HEK293 (cell line): ENCODE measurements at regions not wholly inside any gene's neighbourhood (a gene's known extent, or its start where the extent isn't known, plus 50 kb on each side); places are given as distances from the start of the nearest gene placed in this dataset.

Experiments used
- CTCF ChIA-PET: fragments of 350-600 bp; formaldehyde crosslinking; extraction: SDS; loops from one replicate; lab custom pipeline; 2021; ENCODE audit warnings: antibody characterized with exemption; lab: Yijun Ruan, JAX
- POLR2A ChIA-PET: fragments of 300-600 bp; formaldehyde crosslinking; extraction: SDS; loops from one replicate; lab custom pipeline; 2020; ENCODE audit warnings: antibody characterized with exemption, inconsistent platforms; lab: Yijun Ruan, JAX
- H3K27ac ChIP-seq: fragments of 200-500 bp; sonication (Bioruptor generic); 2 replicates; pipeline ENCODE4 v1.5.1; 2014; ENCODE audit warnings: low read depth, low read length, control low read depth, inconsistent platforms; ENCODE audit errors: extremely low read depth
- H3K36me3 ChIP-seq, 2 experiments: fragments of 200-500 bp in 1 of 2; sonication (Bioruptor generic) in 1 of 2; 1 replicate in 1 of 2; 2 replicates in 1 of 2; pipeline ENCODE4 v1.5.1; 2014 to 2017; ENCODE audit warnings: inconsistent platforms in 2 of 2, low read length in 2 of 2; ENCODE audit not compliant: control insufficient read depth in 2 of 2, insufficient read depth in 1 of 2
- H3K4me1 ChIP-seq: fragments of 200-500 bp; sonication (Bioruptor generic); 2 replicates; pipeline ENCODE4 v1.5.1; 2014; ENCODE audit warnings: mild to moderate bottlenecking, low read length, inconsistent platforms; ENCODE audit not compliant: control insufficient read depth, insufficient read depth
- H3K4me3 ChIP-seq: 2 replicates; pipeline ENCODE4 v1.5.1; 2011; ENCODE audit warnings: low read depth, mild to moderate bottlenecking, control low read depth, low read length, moderate library complexity
- H3K9me3 ChIP-seq: fragments of 200-500 bp; sonication (Bioruptor generic); 2 replicates; pipeline ENCODE4 v1.5.1; 2014; ENCODE audit warnings: low read depth, low read length, inconsistent platforms; ENCODE audit not compliant: control insufficient read depth, insufficient read depth
- BCL11A ChIP-seq: fragments of 450-650 bp; formaldehyde crosslinking; IDR thresholded peaks from 2 replicates; pipeline ENCODE4 v1.5.1; 2016; ENCODE audit warnings: low read depth, missing biosample characterization, missing genetic modification characterization
- FEZF1 ChIP-seq: fragments of 450-650 bp; formaldehyde crosslinking; IDR thresholded peaks from 2 replicates; pipeline ENCODE4 v1.5.1; 2016; ENCODE audit warnings: missing biosample characterization, missing genetic modification characterization
- GLIS2 ChIP-seq: fragments of 450-650 bp; formaldehyde crosslinking; IDR thresholded peaks from 2 replicates; pipeline ENCODE4 v1.5.1; 2016; ENCODE audit warnings: missing biosample characterization, missing genetic modification characterization
- KLF8 ChIP-seq: fragments of 450-650 bp; formaldehyde crosslinking; IDR thresholded peaks from 2 replicates; pipeline ENCODE4 v1.5.1; 2016; ENCODE audit warnings: missing biosample characterization, missing genetic modification characterization
- OSR2 ChIP-seq: fragments of 450-650 bp; formaldehyde crosslinking; IDR thresholded peaks from 2 replicates; pipeline ENCODE4 v1.5.1; 2016; ENCODE audit warnings: missing biosample characterization, missing genetic modification characterization
- RBAK ChIP-seq: fragments of 450-650 bp; formaldehyde crosslinking; IDR thresholded peaks from 2 replicates; pipeline ENCODE4 v1.5.1; 2016; ENCODE audit warnings: missing biosample characterization, missing genetic modification characterization
- ZBTB17 ChIP-seq: fragments of 450-650 bp; formaldehyde crosslinking; IDR thresholded peaks from 2 replicates; pipeline ENCODE4 v1.5.1; 2016; ENCODE audit warnings: missing biosample characterization, missing genetic modification characterization
- ZBTB48 ChIP-seq: fragments of 450-650 bp; formaldehyde crosslinking; IDR thresholded peaks from 2 replicates; pipeline ENCODE4 v1.5.1; 2016; ENCODE audit warnings: missing biosample characterization, missing genetic modification characterization
- ZBTB8A ChIP-seq: fragments of 450-650 bp; formaldehyde crosslinking; IDR thresholded peaks from 2 replicates; pipeline ENCODE4 v1.5.1; 2016; ENCODE audit warnings: missing biosample characterization, missing genetic modification characterization
- ZNF16 ChIP-seq: fragments of 450-650 bp; formaldehyde crosslinking; IDR thresholded peaks from 2 replicates; pipeline ENCODE4 v1.5.1; 2016; ENCODE audit warnings: low read depth, missing biosample characterization, missing genetic modification characterization
- ZNF174 ChIP-seq: fragments of 450-650 bp; formaldehyde crosslinking; IDR thresholded peaks from 2 replicates; pipeline ENCODE4 v1.5.0; 2017; ENCODE audit warnings: missing biosample characterization, mild to moderate bottlenecking, missing genetic modification characterization
- ZNF214 ChIP-seq: fragments of 450-650 bp; formaldehyde crosslinking; IDR thresholded peaks from 2 replicates; pipeline ENCODE4 v1.5.1; 2017; ENCODE audit warnings: missing biosample characterization, mild to moderate bottlenecking, missing genetic modification characterization, borderline replicate concordance
- ZNF223 ChIP-seq: fragments of 450-650 bp; formaldehyde crosslinking; IDR thresholded peaks from 2 replicates; pipeline ENCODE4 v1.5.1; 2016; ENCODE audit warnings: missing biosample characterization, missing genetic modification characterization
- ZNF239 ChIP-seq: fragments of 450-650 bp; formaldehyde crosslinking; IDR thresholded peaks from 2 replicates; pipeline ENCODE4 v1.5.1; 2016; ENCODE audit warnings: missing biosample characterization, missing genetic modification characterization
- ZNF354C ChIP-seq: fragments of 450-650 bp; formaldehyde crosslinking; IDR thresholded peaks from 2 replicates; pipeline ENCODE4 v1.5.1; 2016; ENCODE audit warnings: missing biosample characterization, missing genetic modification characterization, low read depth, borderline replicate concordance
- ZNF548 ChIP-seq: fragments of 450-650 bp; formaldehyde crosslinking; IDR thresholded peaks from 2 replicates; pipeline ENCODE4 v1.5.1; 2016; ENCODE audit warnings: missing biosample characterization, missing genetic modification characterization
- ZNF555 ChIP-seq: fragments of 450-650 bp; formaldehyde crosslinking; conservative IDR thresholded peaks from 2 replicates; pipeline ENCODE4 v1.5.1; 2017; ENCODE audit warnings: missing biosample characterization, mild to moderate bottlenecking, missing genetic modification characterization, inconsistent platforms
- ZNF596 ChIP-seq: fragments of 450-650 bp; IDR thresholded peaks from 2 replicates; pipeline ENCODE4 v1.5.0; 2018; ENCODE audit warnings: missing biosample characterization, mild to moderate bottlenecking, missing genetic modification characterization, moderate library complexity
- ZNF660 ChIP-seq: fragments of 450-650 bp; IDR thresholded peaks from 2 replicates; pipeline ENCODE4 v1.5.1; 2018; ENCODE audit warnings: missing biosample characterization, mild to moderate bottlenecking, missing genetic modification characterization
- ZNF843 ChIP-seq: fragments of 450-650 bp; formaldehyde crosslinking; IDR thresholded peaks from 2 replicates; pipeline ENCODE4 v1.5.1; 2016; ENCODE audit warnings: missing biosample characterization, missing genetic modification characterization
- TF ChIP-seq, protein P1 (sequence below): fragments of 450-650 bp; IDR thresholded peaks from 2 replicates; pipeline ENCODE4 v1.5.1; 2018; ENCODE audit warnings: missing biosample characterization, mild to moderate bottlenecking, missing genetic modification characterization
- TF ChIP-seq, protein P2 (sequence below): fragments of 450-650 bp; formaldehyde crosslinking; IDR thresholded peaks from 2 replicates; pipeline ENCODE4 v1.5.1; 2016; ENCODE audit warnings: missing biosample characterization, missing genetic modification characterization
- TF ChIP-seq, protein P3 (sequence below): fragments of 450-650 bp; formaldehyde crosslinking; IDR thresholded peaks from 2 replicates; pipeline ENCODE4 v1.5.1; 2016; ENCODE audit warnings: missing biosample characterization, missing genetic modification characterization, borderline replicate concordance
- TF ChIP-seq, protein P4 (sequence below): fragments of 450-650 bp; formaldehyde crosslinking; IDR thresholded peaks from 2 replicates; pipeline ENCODE4 v1.5.1; 2016; ENCODE audit warnings: missing biosample characterization, missing genetic modification characterization, borderline replicate concordance

DNA sequence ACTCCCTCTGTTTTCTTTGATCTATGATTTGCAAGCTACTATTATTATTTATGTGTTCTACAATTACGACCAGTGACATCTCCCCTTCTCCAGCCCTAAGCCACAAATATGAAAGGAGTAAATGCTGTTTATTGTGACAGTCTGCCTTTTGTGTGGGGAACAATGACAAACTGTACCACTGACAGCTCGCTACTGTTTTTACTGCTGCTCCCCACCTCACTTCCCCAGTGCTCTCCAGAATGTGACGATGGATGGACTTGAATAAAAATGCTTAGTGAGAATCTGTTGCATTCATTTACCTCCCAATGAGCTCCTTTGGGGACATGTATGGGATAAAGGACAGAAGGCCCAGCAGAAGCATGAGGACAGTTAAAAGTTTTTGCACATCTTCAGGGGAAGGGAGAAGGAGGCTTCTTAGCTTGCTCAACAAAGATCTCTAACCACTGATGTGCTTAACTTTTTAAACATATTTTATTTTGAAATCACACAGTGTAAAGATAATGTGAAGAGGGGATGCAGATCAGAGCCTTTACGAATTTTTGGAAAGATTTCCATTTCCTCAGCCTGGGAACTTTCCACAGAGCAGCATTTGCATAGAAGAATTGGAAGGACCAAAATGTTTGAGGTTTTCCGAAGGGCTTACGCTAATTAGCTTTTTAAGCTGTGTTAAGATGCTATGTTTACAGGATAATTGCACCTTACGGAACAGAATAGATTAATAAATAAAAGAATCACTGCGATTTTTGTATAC, 485.1 kb upstream of the TENM3 start:
- TF ChIP-seq FEZF1 (tag by site-specific recombination) (peak; percentile 15; the same call in 1 of the 2 replicates), ZNF214 (tag by site-specific recombination) (no peak), OSR2 (tag by site-specific recombination) (0 out of 2 replicates have a peak, but pooled peaks have one; percentile 38)
- no peaks in the 10 kb centered on the region for H3K36me3 ChIP-seq
- CTCF ChIA-PET, result no interaction called here
- no peak overlapping the region for H3K27ac ChIP-seq
- H3K4me1 ChIP-seq, result no peaks in the 10 kb centered on the region; the same call in 1 of the 2 replicates
- H3K4me3 ChIP-seq, result no peak overlapping the region
- POLR2A ChIA-PET, result no interaction called here
- H3K9me3 ChIP-seq, result no peaks in the 10 kb centered on the region

DNA sequence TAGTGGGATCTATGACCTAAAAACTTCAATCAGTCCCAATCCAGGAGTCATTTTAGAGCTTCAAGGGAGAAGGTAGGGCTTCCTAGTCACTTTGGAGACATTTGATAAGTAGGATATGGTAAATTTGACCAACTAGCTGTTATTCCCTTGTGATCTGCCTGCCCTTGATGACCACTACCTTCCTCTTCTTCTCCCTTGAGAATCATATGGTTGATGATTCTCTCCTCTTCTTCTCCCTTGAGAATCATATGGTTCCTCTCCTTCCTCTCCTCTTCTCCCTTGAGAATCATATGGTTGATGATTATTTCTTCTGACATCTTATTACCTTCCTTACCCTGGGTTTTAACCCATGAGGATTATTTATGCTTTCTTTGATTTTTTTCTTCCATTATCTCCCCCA, 482.6 kb upstream of the TENM3 start:
- no peak for TF ChIP-seq ZBTB8A (tag by site-specific recombination)
- TF ChIP-seq ZBTB17 (tag by site-specific recombination), result no peak
- no peak for TF ChIP-seq ZNF555 (tag by site-specific recombination)
- TF ChIP-seq KLF8 (tag by site-specific recombination), result no peak
- TF ChIP-seq ZNF223 (tag by site-specific recombination), result no peak
- TF ChIP-seq, protein P1, sequence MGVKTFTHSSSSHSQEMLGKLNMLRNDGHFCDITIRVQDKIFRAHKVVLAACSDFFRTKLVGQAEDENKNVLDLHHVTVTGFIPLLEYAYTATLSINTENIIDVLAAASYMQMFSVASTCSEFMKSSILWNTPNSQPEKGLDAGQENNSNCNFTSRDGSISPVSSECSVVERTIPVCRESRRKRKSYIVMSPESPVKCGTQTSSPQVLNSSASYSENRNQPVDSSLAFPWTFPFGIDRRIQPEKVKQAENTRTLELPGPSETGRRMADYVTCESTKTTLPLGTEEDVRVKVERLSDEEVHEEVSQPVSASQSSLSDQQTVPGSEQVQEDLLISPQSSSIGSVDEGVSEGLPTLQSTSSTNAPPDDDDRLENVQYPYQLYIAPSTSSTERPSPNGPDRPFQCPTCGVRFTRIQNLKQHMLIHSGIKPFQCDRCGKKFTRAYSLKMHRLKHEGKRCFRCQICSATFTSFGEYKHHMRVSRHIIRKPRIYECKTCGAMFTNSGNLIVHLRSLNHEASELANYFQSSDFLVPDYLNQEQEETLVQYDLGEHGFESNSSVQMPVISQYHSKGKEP (tag by site-specific recombination), result no peak
- no peak for TF ChIP-seq ZBTB48
- TF ChIP-seq, protein P2, sequence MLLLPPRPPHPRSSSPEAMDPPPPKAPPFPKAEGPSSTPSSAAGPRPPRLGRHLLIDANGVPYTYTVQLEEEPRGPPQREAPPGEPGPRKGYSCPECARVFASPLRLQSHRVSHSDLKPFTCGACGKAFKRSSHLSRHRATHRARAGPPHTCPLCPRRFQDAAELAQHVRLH (tag by site-specific recombination), result no peak
- TF ChIP-seq, protein P3, sequence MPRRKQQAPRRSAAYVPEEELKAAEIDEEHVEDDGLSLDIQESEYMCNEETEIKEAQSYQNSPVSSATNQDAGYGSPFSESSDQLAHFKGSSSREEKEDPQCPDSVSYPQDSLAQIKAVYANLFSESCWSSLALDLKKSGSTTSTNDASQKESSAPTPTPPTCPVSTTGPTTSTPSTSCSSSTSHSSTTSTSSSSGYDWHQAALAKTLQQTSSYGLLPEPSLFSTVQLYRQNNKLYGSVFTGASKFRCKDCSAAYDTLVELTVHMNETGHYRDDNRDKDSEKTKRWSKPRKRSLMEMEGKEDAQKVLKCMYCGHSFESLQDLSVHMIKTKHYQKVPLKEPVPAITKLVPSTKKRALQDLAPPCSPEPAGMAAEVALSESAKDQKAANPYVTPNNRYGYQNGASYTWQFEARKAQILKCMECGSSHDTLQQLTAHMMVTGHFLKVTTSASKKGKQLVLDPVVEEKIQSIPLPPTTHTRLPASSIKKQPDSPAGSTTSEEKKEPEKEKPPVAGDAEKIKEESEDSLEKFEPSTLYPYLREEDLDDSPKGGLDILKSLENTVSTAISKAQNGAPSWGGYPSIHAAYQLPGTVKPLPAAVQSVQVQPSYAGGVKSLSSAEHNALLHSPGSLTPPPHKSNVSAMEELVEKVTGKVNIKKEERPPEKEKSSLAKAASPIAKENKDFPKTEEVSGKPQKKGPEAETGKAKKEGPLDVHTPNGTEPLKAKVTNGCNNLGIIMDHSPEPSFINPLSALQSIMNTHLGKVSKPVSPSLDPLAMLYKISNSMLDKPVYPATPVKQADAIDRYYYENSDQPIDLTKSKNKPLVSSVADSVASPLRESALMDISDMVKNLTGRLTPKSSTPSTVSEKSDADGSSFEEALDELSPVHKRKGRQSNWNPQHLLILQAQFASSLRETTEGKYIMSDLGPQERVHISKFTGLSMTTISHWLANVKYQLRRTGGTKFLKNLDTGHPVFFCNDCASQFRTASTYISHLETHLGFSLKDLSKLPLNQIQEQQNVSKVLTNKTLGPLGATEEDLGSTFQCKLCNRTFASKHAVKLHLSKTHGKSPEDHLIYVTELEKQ (tag by site-specific recombination), result no peak
- TF ChIP-seq OSR2 (tag by site-specific recombination), result no peak
- no peak for TF ChIP-seq GLIS2 (tag by site-specific recombination)
- no peak for TF ChIP-seq ZNF596
- POLR2A ChIA-PET, result interaction anchor here (0.7 kb wide), 1 partner anchor 16 kb away, joined by 3 read pairs; no protein-coding TSS in a partner anchor
- no peak overlapping the region for H3K27ac ChIP-seq
- H3K4me1 ChIP-seq, result no peaks in the 10 kb centered on the region; the same call in 1 of the 2 replicates
- H3K4me3 ChIP-seq, result no peak overlapping the region
- no peaks in the 10 kb centered on the region for H3K9me3 ChIP-seq
- no peaks in the 10 kb centered on the region for H3K36me3 ChIP-seq
- CTCF ChIA-PET, result no interaction called here

DNA sequence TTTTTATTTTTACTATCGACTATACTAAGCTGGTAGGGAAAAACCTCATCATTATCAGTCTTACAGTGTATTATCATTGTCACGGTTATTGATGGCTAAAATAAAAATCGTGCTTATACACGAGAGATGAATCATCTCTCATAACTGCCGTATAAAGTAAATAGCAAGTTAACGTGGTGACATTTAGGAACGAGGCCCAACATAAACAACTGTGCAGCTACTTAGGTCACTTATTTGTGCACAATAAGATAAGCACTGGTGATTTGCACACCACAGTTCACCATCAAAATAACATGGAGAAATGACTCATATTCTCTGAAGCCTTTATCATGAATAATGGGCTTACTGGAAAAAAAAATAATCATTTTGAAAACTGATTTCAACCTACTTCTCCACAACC, 482.0 kb upstream of the TENM3 start:
- no peak overlapping the region for H3K4me3 ChIP-seq
- ChIA-PET CTCF (no interaction called here), POLR2A (interaction anchor here (0.7 kb wide), 1 partner anchor 17 kb away, joined by 3 read pairs; no protein-coding TSS in a partner anchor)
- no peak overlapping the region for H3K27ac ChIP-seq
- H3K36me3 ChIP-seq, result no peaks in the 10 kb centered on the region
- H3K9me3 ChIP-seq, result no peaks in the 10 kb centered on the region
- H3K4me1 ChIP-seq, result no peaks in the 10 kb centered on the region; the same call in 1 of the 2 replicates
- peak; percentile 88 for TF ChIP-seq BCL11A (tag by site-specific recombination)
- TF ChIP-seq ZNF843 (tag by site-specific recombination), result peak; percentile 81
- TF ChIP-seq RBAK (tag by site-specific recombination), result no peak
- TF ChIP-seq FEZF1 (tag by site-specific recombination), result peak; percentile 70
- TF ChIP-seq OSR2 (tag by site-specific recombination), result peak; percentile 81
- TF ChIP-seq, protein P4, sequence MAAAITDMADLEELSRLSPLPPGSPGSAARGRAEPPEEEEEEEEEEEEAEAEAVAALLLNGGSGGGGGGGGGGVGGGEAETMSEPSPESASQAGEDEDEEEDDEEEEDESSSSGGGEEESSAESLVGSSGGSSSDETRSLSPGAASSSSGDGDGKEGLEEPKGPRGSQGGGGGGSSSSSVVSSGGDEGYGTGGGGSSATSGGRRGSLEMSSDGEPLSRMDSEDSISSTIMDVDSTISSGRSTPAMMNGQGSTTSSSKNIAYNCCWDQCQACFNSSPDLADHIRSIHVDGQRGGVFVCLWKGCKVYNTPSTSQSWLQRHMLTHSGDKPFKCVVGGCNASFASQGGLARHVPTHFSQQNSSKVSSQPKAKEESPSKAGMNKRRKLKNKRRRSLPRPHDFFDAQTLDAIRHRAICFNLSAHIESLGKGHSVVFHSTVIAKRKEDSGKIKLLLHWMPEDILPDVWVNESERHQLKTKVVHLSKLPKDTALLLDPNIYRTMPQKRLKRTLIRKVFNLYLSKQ (tag by site-specific recombination), result no peak
- no peak for TF ChIP-seq ZNF239 (tag by site-specific recombination)
- no peak for TF ChIP-seq ZNF354C (tag by site-specific recombination)
- peak; percentile 52; the same call in 1 of the 2 replicates for TF ChIP-seq ZNF174 (tag by site-specific recombination)
- TF ChIP-seq ZNF660 (tag by site-specific recombination), result peak; percentile 32; the same call in 1 of the 2 replicates
- no peak for TF ChIP-seq ZNF16 (tag by site-specific recombination)
- TF ChIP-seq ZNF548 (tag by site-specific recombination), result no peak
- TF ChIP-seq ZNF223 (tag by site-specific recombination), result no peak
